ENCODE measurements at regions not wholly inside any gene's neighbourhood (a gene's known extent, or its start where the extent isn't known, plus 50 kb on each side); places are given as distances from the start of the nearest gene placed in this dataset.

GRCh38 chrX:118231464-118231863 lies 114.4 kb upstream of the WDR44 start (continued):
- TF ChIP-seq TEAD4 (IDR thresholded peaks at IDR 0.05; ENCODE audit: low read depth, low read length) = no peak
- TF ChIP-seq HDAC6 (IDR thresholded peaks at IDR 0.05; ENCODE audit: low read depth, low read length) = no peak
- no peak for TF ChIP-seq GTF2F1 (IDR thresholded peaks at IDR 0.05; ENCODE audit: borderline replicate concordance, low read depth, low read length)
- TF ChIP-seq CHD2 (IDR thresholded peaks at IDR 0.05; ENCODE audit: low read length) = no peak
- TF ChIP-seq BACH1 (IDR thresholded peaks at IDR 0.05; ENCODE audit: low read length) = no peak
- no peak for TF ChIP-seq SIN3A (conservative IDR thresholded peaks at IDR 0.05 in 1 of 2, IDR thresholded peaks at IDR 0.05 in 1 of 2; ENCODE audit: low read depth in 1 of 2, low read length in 2 of 2)
- no peak for TF ChIP-seq SUZ12 (IDR thresholded peaks at IDR 0.05; ENCODE audit: low read length)
- no peak for TF ChIP-seq CREB1 (IDR thresholded peaks at IDR 0.05)
- TF ChIP-seq USF2 (IDR thresholded peaks at IDR 0.05; ENCODE audit: low read length) = no peak
- TF ChIP-seq KDM1A (IDR thresholded peaks at IDR 0.05; ENCODE audit: borderline replicate concordance, low read length) = no peak

Data from H1 (cell line).